ENCODE measurements at regions not wholly inside any gene's neighbourhood (a gene's known extent, or its start where the extent isn't known, plus 50 kb on each side); places are given as distances from the start of the nearest gene placed in this dataset.

DNA sequence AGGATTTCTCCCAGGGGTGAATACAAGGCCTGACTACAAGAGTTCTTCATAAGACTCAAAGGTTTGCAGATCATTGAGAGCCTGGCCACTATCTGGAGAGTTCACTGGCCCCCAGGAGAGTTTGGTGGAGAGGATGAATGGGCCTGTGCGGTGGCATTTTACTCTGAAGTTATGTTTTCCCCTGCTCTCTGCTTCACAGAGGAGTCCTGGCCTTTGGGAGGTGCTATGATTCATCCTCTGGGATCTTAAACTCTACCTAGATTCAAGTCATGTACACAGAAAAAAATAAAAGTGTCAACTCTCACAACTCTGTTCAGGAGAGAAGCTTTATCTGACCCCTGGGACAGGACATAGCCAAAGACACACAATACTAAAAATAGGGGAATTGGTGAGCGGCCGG lies 159.1 kb upstream of the CARD18 start:
- no peaks in the 10 kb centered on the region for H3K36me3 ChIP-seq (ENCODE audit: low read depth)
- H4K20me1 ChIP-seq (ENCODE audit: insufficient read depth), result no peaks in the 10 kb centered on the region
- H3K9me2 ChIP-seq (ENCODE audit: insufficient read depth), result no peaks in the 10 kb centered on the region
- peaks cover 26% of the 10 kb centered on the region for H3K4me1 ChIP-seq (ENCODE audit: insufficient read depth)
- no peaks in the 10 kb centered on the region for H3K79me2 ChIP-seq (ENCODE audit: insufficient read depth)
- TF ChIP-seq EZH2phosphoT487 (IDR thresholded peaks at IDR 0.05; ENCODE audit: insufficient read depth, low read depth), result no peak
- no peak for TF ChIP-seq EZH2 (IDR thresholded peaks at IDR 0.05; ENCODE audit: insufficient read depth, poor library complexity, severe bottlenecking)
- H3K9ac ChIP-seq, result no peak overlapping the region
- 89 to 95% methylated on average over 3 of the region's 3 CpGs for WGBS, 2 experiments (ENCODE audit: low coverage in 1 of 2, low lambda C conversion rate in 2 of 2, missing lambda C conversion rate in 2 of 2)
- in situ Hi-C loops (cut with MboI), result no loop called here
- no peaks in the 10 kb centered on the region for H3K27me3 ChIP-seq (replicated peaks; ENCODE audit: insufficient read depth)
- peaks cover 4% of the 10 kb centered on the region; the same call in 1 of the 2 replicates for H3F3A ChIP-seq (ENCODE audit: insufficient read depth)
- H3K9me3 ChIP-seq (ENCODE audit: low read depth), result no peaks in the 10 kb centered on the region
- H2AFZ ChIP-seq, result no peak overlapping the region
- no peak overlapping the region for H3K4me2 ChIP-seq (ENCODE audit: unreplicated experiment)
- no peak overlapping the region for H3K4me3 ChIP-seq
- DNase-seq, result peak; percentile 46
- H3K27ac ChIP-seq, result no peak overlapping the region

- no peaks in the 10 kb centered on the region for H3K27me3 ChIP-seq (replicated peaks; ENCODE audit: insufficient read depth)
- no peaks in the 10 kb centered on the region for H3K9me2 ChIP-seq (ENCODE audit: insufficient read depth)
- H3K4me1 ChIP-seq (ENCODE audit: insufficient read depth), result peaks cover 26% of the 10 kb centered on the region
- peaks cover 4% of the 10 kb centered on the region; the same call in 1 of the 2 replicates for H3F3A ChIP-seq (ENCODE audit: insufficient read depth)
- H3K36me3 ChIP-seq (ENCODE audit: low read depth), result no peaks in the 10 kb centered on the region
- in situ Hi-C loops (cut with MboI), result no loop called here
- no peaks in the 10 kb centered on the region for H4K20me1 ChIP-seq (ENCODE audit: insufficient read depth)
- H3K27ac ChIP-seq, result no peak overlapping the region
- 88 to 89% methylated on average over 2 of the region's 2 CpGs for WGBS, 2 experiments (ENCODE audit: low coverage in 1 of 2, low lambda C conversion rate in 2 of 2, missing lambda C conversion rate in 2 of 2)
- TF ChIP-seq EZH2 (IDR thresholded peaks at IDR 0.05; ENCODE audit: insufficient read depth, poor library complexity, severe bottlenecking) (no peak), EZH2phosphoT487 (IDR thresholded peaks at IDR 0.05; ENCODE audit: insufficient read depth, low read depth) (no peak)
- H3K79me2 ChIP-seq (ENCODE audit: insufficient read depth), result no peaks in the 10 kb centered on the region
- H3K4me3 ChIP-seq, result no peak overlapping the region
- H3K9ac ChIP-seq, result no peak overlapping the region
- H2AFZ ChIP-seq, result no peak overlapping the region
- no peak overlapping the region for H3K4me2 ChIP-seq (ENCODE audit: unreplicated experiment)
- H3K9me3 ChIP-seq (ENCODE audit: low read depth), result no peaks in the 10 kb centered on the region
- no peak for DNase-seq
Measured at GRCh38 chr11:105298174-105298573, 158.6 kb upstream of the CARD18 start.

- H3K9me2 ChIP-seq (ENCODE audit: insufficient read depth), result no peaks in the 10 kb centered on the region
- H2AFZ ChIP-seq, result no peak overlapping the region
- no peaks in the 10 kb centered on the region for H3K79me2 ChIP-seq (ENCODE audit: insufficient read depth)
- in situ Hi-C loops (cut with MboI), result no loop called here
- no peak overlapping the region for H3K27ac ChIP-seq
- H3K9me3 ChIP-seq (ENCODE audit: low read depth), result no peaks in the 10 kb centered on the region
- no peaks in the 10 kb centered on the region for H3K36me3 ChIP-seq (ENCODE audit: low read depth)
- H3K4me1 ChIP-seq (ENCODE audit: insufficient read depth), result peaks cover 26% of the 10 kb centered on the region
- no peak overlapping the region for H3K9ac ChIP-seq
- DNase-seq, result peak; percentile 63
- H3K4me2 ChIP-seq (ENCODE audit: unreplicated experiment), result no peak overlapping the region
- H3F3A ChIP-seq (ENCODE audit: insufficient read depth), result peaks cover 4% of the 10 kb centered on the region; the same call in 1 of the 2 replicates
- no peaks in the 10 kb centered on the region for H4K20me1 ChIP-seq (ENCODE audit: insufficient read depth)
- no peaks in the 10 kb centered on the region for H3K27me3 ChIP-seq (replicated peaks; ENCODE audit: insufficient read depth)
- TF ChIP-seq EZH2phosphoT487 (IDR thresholded peaks at IDR 0.05; ENCODE audit: insufficient read depth, low read depth), result no peak
- TF ChIP-seq EZH2 (IDR thresholded peaks at IDR 0.05; ENCODE audit: insufficient read depth, poor library complexity, severe bottlenecking), result no peak
- 1 to 2% methylated on average over 2 of the region's 2 CpGs for WGBS, 2 experiments (ENCODE audit: low coverage in 1 of 2, low lambda C conversion rate in 2 of 2, missing lambda C conversion rate in 2 of 2)
- no peak overlapping the region for H3K4me3 ChIP-seq
Measured at GRCh38 chr11:105297463-105297862, 157.9 kb upstream of the CARD18 start.

DNA sequence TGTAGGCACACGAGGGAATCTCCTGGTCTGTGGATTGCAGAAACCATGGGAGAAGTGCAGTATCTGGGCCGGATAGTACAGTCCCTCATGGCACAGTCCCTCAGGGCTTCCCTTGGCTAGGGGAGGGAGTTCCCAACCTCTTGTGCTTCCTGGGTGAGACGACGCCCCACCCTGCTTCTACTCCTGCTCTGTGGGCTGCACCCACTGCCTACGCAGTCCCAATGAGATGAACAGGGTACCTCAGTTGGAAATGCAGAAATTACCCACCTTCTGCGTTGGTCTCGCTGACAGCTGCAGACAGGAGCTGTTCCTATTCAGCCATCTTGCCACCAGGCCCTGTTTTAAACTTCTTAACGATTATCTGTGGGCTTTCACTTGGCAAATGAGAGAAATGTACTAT lies 157.2 kb upstream of the CARD18 start:
- H3K36me3 ChIP-seq (ENCODE audit: low read depth), result no peaks in the 10 kb centered on the region
- no peak for TF ChIP-seq EZH2 (IDR thresholded peaks at IDR 0.05; ENCODE audit: insufficient read depth, poor library complexity, severe bottlenecking)
- no peak for TF ChIP-seq EZH2phosphoT487 (IDR thresholded peaks at IDR 0.05; ENCODE audit: insufficient read depth, low read depth)
- H3K4me3 ChIP-seq, result no peak overlapping the region
- DNase-seq, result no peak
- WGBS, 2 experiments (ENCODE audit: low coverage in 1 of 2, low lambda C conversion rate in 2 of 2, missing lambda C conversion rate in 2 of 2), result 97 to 98% methylated on average over 8 of the region's 8 CpGs
- H3K9ac ChIP-seq, result no peak overlapping the region
- no peaks in the 10 kb centered on the region for H4K20me1 ChIP-seq (ENCODE audit: insufficient read depth)
- H3K79me2 ChIP-seq (ENCODE audit: insufficient read depth), result no peaks in the 10 kb centered on the region
- H3K9me3 ChIP-seq (ENCODE audit: low read depth), result no peaks in the 10 kb centered on the region
- in situ Hi-C loops (cut with MboI), result no loop called here
- no peaks in the 10 kb centered on the region for H3K9me2 ChIP-seq (ENCODE audit: insufficient read depth)
- H2AFZ ChIP-seq, result no peak overlapping the region
- no peak overlapping the region for H3K27ac ChIP-seq
- peaks cover 20% of the 10 kb centered on the region for H3K4me1 ChIP-seq (ENCODE audit: insufficient read depth)
- peak overlapping the region; percentile 1 for H3K4me2 ChIP-seq (ENCODE audit: unreplicated experiment)
- peaks cover under 1% of the 10 kb centered on the region; the same call in 1 of the 2 replicates for H3F3A ChIP-seq (ENCODE audit: insufficient read depth)
- no peaks in the 10 kb centered on the region for H3K27me3 ChIP-seq (replicated peaks; ENCODE audit: insufficient read depth)

GRCh38 chr11:105296386-105296785 lies 156.8 kb upstream of the CARD18 start:
- H3K9ac ChIP-seq, result no peak overlapping the region
- H3K4me3 ChIP-seq, result no peak overlapping the region
- H2AFZ ChIP-seq, result no peak overlapping the region
- H3K27me3 ChIP-seq (replicated peaks; ENCODE audit: insufficient read depth), result no peaks in the 10 kb centered on the region
- no peaks in the 10 kb centered on the region for H3K36me3 ChIP-seq (ENCODE audit: low read depth)
- no peaks in the 10 kb centered on the region for H3K9me2 ChIP-seq (ENCODE audit: insufficient read depth)
- H3K79me2 ChIP-seq (ENCODE audit: insufficient read depth), result no peaks in the 10 kb centered on the region
- no peak overlapping the region for H3K4me2 ChIP-seq (ENCODE audit: unreplicated experiment)
- H3F3A ChIP-seq (ENCODE audit: insufficient read depth), result no peaks in the 10 kb centered on the region
- WGBS, 2 experiments (ENCODE audit: low coverage in 1 of 2, low lambda C conversion rate in 2 of 2, missing lambda C conversion rate in 2 of 2), result 91 to 95% methylated on average over 8 of the region's 8 CpGs
- in situ Hi-C loops (cut with MboI), result no loop called here
- no peaks in the 10 kb centered on the region for H4K20me1 ChIP-seq (ENCODE audit: insufficient read depth)
- H3K9me3 ChIP-seq (ENCODE audit: low read depth), result no peaks in the 10 kb centered on the region
- TF ChIP-seq EZH2 (IDR thresholded peaks at IDR 0.05; ENCODE audit: insufficient read depth, poor library complexity, severe bottlenecking), result no peak
- TF ChIP-seq EZH2phosphoT487 (IDR thresholded peaks at IDR 0.05; ENCODE audit: insufficient read depth, low read depth), result no peak
- peaks cover 20% of the 10 kb centered on the region for H3K4me1 ChIP-seq (ENCODE audit: insufficient read depth)
- H3K27ac ChIP-seq, result no peak overlapping the region
- DNase-seq, result no peak
